Right renal cortex interstitium (tissue), 3 donors: ENCODE measurements at regions not wholly inside any gene's neighbourhood (a gene's known extent, or its start where the extent isn't known, plus 50 kb on each side); places are given as distances from the start of the nearest gene placed in this dataset.
"Not testable (repeated sequence)": the region's sequence is repeated elsewhere in the genome, so short reads cannot be mapped to it uniquely, and the experiment has no call there.

ENCODE experiments used
- DNase-seq, 3 donors: peaks; one replicate each; pipeline ENCODE4 v3.0.0-alpha.2; 2013; ENCODE audit warnings: low read depth in 3 of 3, low spot score in 2 of 3

DNA sequence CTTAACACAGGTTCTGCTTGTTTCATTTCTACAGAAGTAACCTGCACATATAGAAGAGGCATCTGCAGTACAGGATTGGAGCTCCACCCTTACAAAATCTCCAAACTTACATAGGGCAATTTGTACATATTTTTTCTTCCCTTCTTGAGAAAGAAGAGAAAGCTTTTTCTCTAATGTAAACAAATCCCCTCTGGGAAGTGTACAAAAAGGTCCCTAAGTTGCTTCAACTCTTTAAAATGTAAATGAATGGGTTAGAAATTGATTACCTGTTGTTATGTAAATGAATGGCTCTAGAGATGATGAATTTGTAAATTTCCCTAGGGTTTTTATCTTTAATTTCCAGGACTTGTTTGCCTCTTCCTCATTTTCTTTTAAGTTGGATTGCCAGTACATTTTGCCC is 1183.7 kb downstream of the MRPL39 start:
- no peak for DNase-seq

DNA sequence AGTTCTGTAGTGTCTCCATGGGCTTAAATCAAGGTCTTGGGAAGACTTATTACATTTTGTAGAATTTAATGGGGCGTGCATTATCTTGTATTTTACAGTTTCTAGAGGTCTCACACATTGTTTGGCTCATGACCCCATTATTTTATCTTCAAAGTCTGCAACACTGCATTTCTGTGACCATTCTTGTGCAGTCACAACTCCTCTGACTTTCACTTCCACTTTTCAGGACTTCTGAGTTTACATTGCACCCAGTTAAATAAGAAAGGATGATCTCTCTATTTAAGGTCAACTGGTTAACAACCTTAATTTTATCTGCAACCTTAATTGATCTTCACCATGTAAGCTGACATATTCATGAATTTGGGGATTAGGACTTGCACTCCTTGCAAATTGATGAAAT is 1186.6 kb downstream of the MRPL39 start:
- no peak for DNase-seq

DNA sequence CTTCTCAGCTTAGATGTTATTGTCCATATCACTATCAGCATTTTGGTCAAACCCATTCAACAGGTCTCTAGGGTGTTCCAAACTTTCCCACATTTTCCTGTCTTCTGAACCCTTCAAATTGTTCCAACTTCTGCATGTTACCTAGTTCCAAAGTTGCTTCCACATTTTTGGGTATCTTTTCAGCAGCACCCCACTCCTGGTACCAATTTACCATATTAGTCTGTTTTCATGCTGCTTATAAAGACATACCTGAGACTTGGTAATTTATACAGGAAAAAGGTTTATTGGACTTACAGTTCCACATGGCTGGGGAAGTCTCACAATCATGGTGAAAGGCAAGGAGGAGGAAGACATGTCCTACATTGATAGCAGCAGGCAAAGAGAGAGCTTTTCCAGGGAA is 1187.6 kb downstream of the MRPL39 start:
- not testable (repeated sequence) for DNase-seq

DNA sequence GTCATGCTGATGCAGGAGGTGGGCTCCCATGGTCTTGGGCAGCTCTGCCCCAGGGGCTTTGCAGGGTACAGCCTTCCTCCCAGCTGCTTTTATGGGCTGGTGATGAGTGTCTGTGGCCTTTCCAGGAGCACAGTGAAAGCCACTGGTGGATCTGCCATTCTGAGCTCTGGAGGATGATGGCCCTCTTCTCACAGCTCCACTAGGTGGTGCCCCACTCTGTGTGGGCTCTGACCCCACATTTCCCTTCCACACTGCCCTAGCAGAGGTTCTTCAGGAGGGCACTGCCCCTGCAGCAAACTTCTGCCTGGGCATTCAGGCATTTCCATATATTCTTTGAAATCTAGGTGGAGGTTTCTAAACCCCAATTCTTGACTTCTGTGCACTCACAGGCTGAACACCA is 1188.6 kb downstream of the MRPL39 start:
- DNase-seq = no peak

DNA sequence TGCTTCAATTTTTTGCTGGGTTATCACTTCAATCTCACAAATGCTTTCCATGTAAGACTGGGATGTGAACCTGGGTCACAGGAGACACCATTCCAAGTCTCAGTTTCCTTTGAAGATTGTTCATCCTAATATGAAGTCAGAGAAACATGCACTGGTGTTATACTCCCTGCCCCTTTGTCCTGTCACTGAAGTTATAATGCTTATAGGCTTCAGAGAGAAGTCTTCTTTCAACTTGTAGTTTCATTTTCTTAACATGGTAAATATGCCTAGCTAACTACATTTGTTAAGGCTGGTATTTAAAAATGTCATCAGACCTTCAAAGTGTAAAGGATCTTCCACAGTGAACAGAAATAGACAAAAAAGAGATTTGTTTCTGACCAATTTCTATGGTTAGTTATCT is 1195.9 kb downstream of the MRPL39 start:
- no peak for DNase-seq

DNA sequence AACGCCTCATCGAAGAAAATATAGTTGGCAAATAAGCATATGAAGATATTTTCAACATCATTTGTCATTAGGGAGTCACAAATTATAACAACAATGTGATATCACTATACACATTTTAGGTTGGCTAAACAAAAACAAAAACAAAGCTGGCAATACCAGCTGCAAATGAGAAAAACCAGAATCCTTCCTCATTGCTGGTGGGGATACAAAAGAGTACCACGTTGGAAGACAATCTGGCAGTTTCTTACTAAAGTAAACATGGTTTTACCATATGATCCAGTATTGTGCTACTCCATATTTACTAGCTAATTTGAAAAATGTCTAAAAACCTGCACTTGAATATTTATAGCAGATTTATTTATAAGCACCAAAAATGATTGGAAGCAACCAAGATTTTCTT is 1204.1 kb downstream of the MRPL39 start:
- DNase-seq = no peak

DNA sequence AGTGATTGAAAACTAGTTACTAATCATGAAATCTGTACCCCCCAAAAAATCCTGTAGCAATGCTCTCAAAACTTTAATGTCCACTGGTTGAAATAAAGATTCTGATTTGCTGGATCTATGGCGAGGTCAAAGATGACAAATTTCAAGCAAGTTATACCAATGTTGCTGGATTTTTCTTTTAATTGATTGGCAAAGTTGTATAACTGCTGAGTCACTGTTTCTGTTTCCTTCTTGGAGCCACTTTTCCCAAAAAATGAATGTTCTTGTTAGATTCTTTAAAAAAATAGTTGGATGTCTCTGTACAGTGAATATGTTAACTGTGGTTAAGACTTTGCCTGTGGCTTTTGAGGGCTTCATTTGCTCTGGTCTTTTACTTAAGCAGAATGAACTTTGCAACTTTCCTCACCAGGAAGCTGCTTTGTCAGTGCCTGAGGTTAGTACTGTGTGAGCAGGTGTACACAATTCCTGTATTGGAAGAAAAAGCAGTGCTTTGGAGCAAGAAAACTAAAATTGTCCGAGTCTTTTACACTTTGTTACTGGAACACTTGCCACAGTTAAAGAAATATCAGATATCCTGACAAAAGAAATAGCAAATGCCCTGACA is 1211.9 kb downstream of the MRPL39 start:
- no peak for DNase-seq

DNA sequence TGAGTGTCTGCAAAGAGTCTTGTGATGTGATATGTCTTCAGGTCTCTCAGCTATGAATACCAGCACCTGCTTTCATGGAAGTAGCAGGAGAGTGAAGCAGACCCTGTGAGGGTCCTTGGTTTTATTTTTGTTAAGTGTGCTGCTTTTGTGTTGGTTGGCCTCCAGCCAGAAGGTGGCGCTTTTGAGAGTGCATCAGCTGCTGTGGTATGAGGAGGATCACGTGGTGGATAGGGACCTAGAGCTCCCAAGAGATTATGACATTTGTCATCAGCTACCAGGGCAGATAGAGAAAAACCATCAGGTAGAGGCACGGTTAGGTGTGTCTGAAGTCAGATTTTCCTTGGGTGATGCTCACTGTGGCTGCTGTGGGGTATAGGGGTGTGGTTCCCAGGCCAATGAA is 1232.1 kb downstream of the MRPL39 start:
- DNase-seq = no peak

DNA sequence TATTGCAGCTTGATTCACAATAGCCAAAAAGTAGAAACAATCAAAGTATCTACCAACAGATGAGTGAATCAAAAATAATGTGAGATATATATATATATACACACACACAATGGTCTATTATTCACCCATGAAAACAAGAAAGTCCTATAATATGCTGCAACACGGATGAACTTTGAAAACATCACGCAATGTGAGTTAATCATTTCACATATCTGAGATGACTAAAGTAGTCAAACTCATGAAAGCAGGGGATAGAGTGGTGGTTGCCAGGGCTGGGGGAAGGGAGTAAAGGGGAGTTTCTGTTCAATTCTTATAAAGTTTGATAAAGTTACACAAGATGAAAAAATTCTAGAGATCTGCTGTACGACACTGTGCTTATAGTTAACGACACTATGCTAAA is 1234.8 kb downstream of the MRPL39 start:
- no peak for DNase-seq

DNA sequence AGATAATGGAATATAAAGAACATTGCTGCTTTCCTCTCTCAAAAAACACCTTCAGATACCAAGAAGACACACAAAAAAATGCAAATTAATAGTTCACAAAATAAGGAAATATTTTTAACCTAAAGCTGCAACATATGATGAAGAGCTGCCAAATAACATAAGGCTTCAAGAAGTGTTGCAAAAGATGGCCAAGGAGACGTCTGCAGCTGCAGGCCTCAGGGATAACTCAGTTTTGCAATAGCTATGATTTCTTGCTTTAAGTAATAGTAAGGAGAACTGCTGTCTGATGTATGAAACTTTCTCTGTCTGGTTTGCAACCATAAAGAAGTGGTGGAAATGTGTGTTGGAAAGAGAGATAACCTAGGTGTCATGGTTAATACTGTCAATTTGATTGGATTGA is 1237.5 kb downstream of the MRPL39 start:
- no peak for DNase-seq

DNA sequence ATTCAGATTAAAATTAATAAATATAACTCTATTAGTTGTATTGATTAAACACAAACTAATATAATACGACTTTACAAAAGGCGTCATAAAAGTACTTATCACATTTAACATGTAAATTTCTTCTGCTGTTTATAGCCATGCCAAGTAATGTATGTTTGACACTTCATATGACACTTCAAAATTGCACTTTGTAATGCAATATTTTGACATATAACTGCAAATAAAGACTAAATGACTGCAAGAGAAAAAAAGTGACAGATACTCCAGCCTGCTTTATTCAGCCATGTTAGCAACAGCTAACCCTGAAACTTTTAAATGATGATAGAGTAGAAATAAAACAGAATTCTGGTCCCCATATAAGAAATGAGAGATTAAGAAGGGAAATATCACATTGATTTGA is 1238.0 kb downstream of the MRPL39 start:
- no peak for DNase-seq

DNA sequence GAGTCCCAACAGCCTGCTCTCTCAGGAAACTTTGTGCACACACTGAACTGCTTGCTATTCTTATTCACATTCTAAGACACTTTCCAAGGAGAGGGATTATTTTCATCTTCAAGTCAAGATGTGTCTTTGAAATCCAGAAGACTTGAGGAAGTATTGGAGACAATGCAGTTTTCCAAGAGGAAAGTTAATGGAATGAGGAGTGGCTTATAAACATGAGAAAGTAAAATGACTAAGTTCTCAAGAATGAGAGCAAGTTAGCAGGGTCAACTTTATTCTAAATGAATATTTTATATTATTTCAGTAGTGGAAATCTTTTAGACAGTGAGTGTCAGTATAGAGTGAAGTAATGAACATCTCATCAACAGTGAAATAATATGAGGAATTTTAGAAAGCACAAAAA is 1239.3 kb downstream of the MRPL39 start:
- no peak for DNase-seq

DNA sequence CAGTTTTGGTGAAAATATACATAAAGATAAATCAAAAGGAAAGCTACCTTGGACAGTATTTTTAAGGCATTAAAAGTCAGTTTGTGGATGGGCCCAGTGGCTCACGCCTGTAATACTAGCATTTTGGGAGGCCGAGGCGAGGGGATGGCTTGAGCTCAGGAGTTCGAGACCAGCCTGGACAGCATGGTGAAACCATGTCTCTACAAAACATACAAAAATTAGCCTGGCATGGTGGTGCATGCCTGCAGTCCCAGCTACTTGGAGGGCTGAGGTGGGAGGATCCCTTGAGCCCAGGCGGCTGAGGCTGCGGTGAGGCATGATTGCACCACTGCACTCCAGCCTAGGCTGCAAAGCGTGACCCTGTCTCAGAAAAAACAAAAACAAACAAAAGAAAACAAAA is 1253.8 kb downstream of the MRPL39 start:
- DNase-seq = no peak

DNA sequence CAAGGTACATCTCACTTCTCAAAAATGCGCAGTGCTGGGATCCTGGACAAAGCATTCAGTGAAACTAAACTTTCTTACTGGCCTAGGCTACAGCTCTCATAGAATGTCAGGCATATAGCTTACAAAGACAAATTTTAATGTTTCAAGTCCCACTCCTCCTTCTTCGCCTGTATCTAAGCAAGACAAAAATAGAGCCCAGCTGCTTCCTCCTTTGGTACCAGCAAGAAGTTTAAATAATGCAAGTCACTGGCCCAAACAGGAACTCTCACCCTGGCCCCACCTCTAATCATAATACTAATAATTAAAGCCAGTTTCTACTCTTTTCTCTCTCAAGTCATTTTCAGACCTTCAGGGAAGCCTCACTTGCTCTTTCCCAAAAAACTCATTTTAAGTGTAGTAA is 1267.9 kb downstream of the MRPL39 start:
- DNase-seq = no peak

DNA sequence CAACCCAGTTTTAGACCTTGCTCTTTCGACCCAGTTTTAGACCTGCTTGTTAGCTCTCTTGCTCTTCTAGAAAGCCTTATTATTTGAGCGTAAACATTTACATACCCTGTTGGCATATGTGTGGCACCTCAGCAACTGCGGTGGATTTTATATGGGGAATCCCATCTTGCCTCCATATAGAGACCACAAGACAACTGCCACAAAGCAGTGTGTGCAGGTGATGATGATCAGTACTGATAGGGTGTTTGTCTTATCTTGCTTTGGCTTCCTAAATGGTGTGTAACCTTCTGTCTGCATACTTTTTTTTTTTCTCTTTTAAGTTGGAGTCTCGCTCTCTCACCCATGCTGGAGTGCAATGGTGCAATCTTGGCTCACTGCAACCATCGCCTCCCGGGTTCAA is 1270.8 kb downstream of the MRPL39 start:
- no peak for DNase-seq

DNA sequence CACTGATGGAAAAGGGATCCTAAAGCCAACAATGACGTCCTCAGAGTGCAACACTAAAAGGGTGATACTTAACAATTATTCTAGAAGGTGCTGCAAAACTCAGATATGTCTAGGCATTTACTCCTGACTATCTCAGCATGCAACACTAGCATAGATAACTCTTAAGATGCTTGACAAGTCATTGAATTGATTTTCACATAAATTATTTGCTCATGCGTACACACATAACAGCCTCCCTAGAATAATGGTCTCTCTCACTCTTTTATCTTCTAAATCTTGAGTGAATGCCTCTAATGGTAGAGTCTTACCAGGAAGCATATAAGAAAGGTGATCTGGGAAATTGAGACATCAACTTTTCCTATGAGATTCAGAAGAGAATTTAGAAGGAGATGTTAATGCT is 1283.7 kb downstream of the MRPL39 start:
- DNase-seq = no peak

DNA sequence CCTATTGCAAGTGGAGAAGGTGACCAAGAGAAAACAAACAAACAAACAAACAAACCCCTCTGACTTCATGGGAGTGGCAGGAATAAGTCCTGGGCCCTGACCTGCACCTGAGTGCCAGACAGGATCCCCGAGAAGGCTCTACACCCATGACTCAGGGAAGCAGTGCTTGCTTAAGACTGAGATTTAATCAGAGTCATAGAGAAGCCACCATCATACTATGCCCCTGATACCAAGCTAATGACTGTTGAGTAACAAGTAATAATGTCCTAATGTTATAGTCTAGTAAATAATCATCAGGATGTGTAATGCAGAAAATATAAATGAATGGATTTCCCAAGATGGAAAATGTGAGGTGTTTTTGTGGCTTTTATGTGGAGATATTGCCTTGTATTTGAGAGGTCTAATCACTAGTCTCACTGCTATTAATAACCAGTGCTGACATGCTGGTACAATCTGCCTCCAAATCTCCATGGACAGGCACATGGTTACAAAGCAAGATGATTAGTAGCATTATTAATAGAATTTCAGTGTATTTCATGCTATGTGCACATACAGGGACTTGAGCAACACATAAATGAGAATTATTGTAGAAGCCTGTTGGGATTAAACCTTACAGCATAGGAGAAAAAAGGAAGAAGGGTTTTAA is 1290.9 kb downstream of the MRPL39 start:
- no peak for DNase-seq

DNA sequence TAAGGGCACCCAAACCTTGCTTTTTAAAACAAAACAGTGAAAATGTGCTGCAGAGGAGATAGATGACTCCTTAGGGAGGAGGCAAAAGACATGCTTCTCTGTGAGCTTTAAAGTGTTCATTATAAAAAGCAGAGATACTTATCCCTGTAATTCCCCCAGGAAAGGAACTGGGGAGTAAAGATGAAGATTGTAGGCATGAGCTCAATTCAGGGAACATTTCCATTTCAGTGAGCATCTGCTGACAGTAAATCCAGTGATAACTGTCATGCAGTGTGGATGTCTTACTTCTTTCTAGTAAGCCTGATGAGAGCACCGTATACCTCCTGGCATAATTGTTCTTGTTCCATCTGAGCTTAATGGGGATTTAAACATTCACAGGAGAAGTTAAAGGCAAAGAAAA is 1296.5 kb downstream of the MRPL39 start:
- DNase-seq = no peak

DNA sequence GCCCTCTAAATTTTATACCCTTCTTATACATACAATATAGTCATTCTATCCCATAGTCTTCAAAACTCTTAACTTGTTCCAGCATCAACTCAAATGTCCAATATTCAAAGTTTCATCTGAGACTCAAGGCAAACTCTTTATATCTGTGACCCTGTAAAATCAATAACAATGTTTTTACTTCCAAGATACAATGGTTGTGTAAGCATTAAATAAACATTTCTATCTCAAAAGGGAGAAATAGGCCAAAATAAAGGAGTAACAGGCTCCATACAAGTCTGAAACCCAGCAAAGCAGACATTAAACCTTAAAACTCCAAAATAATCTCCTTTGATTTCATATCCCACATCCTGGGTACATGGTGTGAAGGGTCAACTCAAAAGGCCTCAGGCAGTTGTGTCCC is 1299.1 kb downstream of the MRPL39 start:
- no peak for DNase-seq

DNA sequence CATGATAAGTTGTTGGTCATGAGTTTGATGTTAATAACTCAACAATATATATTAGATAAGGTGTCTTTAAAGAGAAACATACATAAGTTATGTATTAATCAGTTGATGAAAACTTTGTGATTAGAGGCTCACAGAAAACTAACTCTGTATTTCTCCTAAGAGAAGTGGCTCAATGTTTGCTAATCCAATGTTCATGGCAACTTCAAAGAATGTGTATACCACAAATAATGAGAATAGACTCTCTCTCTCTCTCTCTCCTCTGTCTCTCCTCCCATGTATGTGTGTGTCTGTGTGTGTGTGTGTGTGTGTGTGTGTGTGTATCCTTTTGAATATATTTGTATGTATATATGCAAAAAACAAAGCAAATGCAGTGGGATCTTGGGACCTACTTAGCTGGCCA is 1304.9 kb downstream of the MRPL39 start:
- DNase-seq = no peak

DNA sequence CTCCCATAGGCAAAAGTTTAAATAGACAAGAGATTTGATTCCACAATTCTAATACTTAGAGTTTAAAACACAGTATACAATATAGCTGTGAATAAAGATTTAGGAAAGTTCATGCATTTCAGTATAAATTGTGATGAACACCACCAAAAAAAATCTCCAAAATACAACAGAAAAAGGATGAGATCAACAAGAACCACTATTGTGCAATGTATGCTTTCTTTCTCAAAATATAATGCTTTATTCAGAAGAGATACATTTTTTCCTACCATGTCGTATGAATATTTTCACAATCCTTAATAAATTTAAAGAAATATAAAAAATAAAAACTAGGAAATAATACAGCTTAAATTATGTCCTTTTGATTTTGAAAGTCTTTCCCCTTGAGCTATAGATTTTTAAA is 1309.2 kb downstream of the MRPL39 start:
- no peak for DNase-seq

DNA sequence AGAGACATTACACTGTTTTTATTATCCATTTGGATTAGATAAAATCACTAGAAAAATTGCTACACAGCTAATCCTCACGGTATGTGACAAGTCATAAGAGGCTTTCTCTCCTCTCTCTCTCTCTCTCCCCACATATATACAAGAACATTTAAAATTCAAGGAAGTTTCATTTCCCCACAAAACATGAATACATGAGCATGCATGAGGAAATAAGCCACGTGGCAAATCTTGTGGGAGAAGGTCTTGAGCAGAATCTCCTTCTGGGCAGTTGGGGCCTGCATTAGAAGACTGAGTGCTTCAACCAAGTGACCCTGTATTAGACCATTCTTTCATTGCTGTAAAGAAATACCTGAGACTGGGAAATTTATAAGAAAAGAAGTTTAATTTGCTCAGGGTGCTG is 1313.1 kb downstream of the MRPL39 start:
- no peak for DNase-seq
